ENCODE measurements at regions not wholly inside any gene's neighbourhood (a gene's known extent, or its start where the extent isn't known, plus 50 kb on each side); places are given as distances from the start of the nearest gene placed in this dataset.

GRCh38 chr7:26951407-26951950, 87.1 kb upstream of the SKAP2 start:
- no peaks in the 10 kb centered on the region for H3K9me3 ChIP-seq (replicated peaks; ENCODE audit: control insufficient read depth, insufficient read depth, low read depth, low read length)
- no peak overlapping the region for H3K4me2 ChIP-seq (ENCODE audit: insufficient read depth, low read length)
- H4K20me1 ChIP-seq (replicated peaks; ENCODE audit: control insufficient read depth, insufficient read depth, low read length) = no peaks in the 10 kb centered on the region
- FAIRE-seq (no peak), DNase-seq (ENCODE audit: extremely low read depth in 1 of 4, low spot score in 3 of 4) (no peak), ATAC-seq (no peak)
- H3K4me1 ChIP-seq (replicated peaks in 1 of 2; ENCODE audit: control insufficient read depth in 2 of 2, insufficient read depth in 2 of 2, low read length in 2 of 2) = no peaks in the 10 kb centered on the region
- H3K4me3 ChIP-seq = no peak overlapping the region
- peaks cover 0 to 3% of the 10 kb centered on the region in 2 experiments; a peak in 2 of 5 replicates for H3K27me3 ChIP-seq (ENCODE audit: control insufficient read depth in 2 of 2, insufficient read depth in 2 of 2, low read length in 2 of 2)
- in situ Hi-C loops (cut with MboI) (no loop called here), intact Hi-C loops (cut with micrococcal nuclease) (no loop called here)
- CTCF ChIA-PET (ENCODE audit: low intra/inter-chr PET ratio) = no interaction called here
- POLR2A ChIA-PET = no interaction called here
- H3K36me3 ChIP-seq (ENCODE audit: control insufficient read depth, insufficient read depth, low read length) = no peaks in the 10 kb centered on the region
- BruUV-seq (replicated peaks) = no TSS peak
- H3K9ac ChIP-seq (ENCODE audit: insufficient read depth in 1 of 2, low read depth in 2 of 2, low read length in 2 of 2) = no peak overlapping the region
- WGBS (ENCODE audit: insufficient coverage, low coverage, missing lambda C conversion rate) = 0% methylated on average over 4 of the region's 4 CpGs
- H3K79me2 ChIP-seq (ENCODE audit: control insufficient read depth, insufficient read depth, low read length) = no peaks in the 10 kb centered on the region
- no peaks in the 10 kb centered on the region for H3K9me1 ChIP-seq (ENCODE audit: control insufficient read depth, insufficient read depth, low read length)
- H2AFZ ChIP-seq (ENCODE audit: low read depth, low read length) = no peak overlapping the region
- H3K27ac ChIP-seq (ENCODE audit: extremely low read depth, low read depth, low read length) = no peak overlapping the region
- TF ChIP-seq ZNF740 (CRISPR knock-in tag; IDR thresholded peaks at IDR 0.05) (no peak), ZNF740 (tag; IDR thresholded peaks at IDR 0.05) (no peak), MAFG (tag; conservative IDR thresholded peaks at IDR 0.05) (no peak), NR1H2 (CRISPR knock-in tag; IDR thresholded peaks at IDR 0.05) (no peak), ZNF174 (CRISPR knock-in tag; IDR thresholded peaks at IDR 0.05) (no peak), KAT2B (IDR thresholded peaks at IDR 0.05; ENCODE audit: low read depth, low read length) (no peak), FUS (optimal IDR thresholded peaks at IDR 0.05; ENCODE audit: low read depth, low read length) (no peak), RB1 (IDR thresholded peaks at IDR 0.05; ENCODE audit: low read depth) (no peak), TBL1XR1 (IDR thresholded peaks at IDR 0.05; ENCODE audit: low read length in 2 of 2) (no peak), SP2 (IDR thresholded peaks at IDR 0.05; ENCODE audit: extremely low read depth, low read depth, low read length, poor library complexity, severe bottlenecking) (no peak), ZSCAN29 (IDR thresholded peaks at IDR 0.05) (no peak), RNF2 (IDR thresholded peaks at IDR 0.05) (no peak), ZKSCAN8 (CRISPR knock-in tag; IDR thresholded peaks at IDR 0.05) (no peak)
- TF ChIP-seq, protein P1, sequence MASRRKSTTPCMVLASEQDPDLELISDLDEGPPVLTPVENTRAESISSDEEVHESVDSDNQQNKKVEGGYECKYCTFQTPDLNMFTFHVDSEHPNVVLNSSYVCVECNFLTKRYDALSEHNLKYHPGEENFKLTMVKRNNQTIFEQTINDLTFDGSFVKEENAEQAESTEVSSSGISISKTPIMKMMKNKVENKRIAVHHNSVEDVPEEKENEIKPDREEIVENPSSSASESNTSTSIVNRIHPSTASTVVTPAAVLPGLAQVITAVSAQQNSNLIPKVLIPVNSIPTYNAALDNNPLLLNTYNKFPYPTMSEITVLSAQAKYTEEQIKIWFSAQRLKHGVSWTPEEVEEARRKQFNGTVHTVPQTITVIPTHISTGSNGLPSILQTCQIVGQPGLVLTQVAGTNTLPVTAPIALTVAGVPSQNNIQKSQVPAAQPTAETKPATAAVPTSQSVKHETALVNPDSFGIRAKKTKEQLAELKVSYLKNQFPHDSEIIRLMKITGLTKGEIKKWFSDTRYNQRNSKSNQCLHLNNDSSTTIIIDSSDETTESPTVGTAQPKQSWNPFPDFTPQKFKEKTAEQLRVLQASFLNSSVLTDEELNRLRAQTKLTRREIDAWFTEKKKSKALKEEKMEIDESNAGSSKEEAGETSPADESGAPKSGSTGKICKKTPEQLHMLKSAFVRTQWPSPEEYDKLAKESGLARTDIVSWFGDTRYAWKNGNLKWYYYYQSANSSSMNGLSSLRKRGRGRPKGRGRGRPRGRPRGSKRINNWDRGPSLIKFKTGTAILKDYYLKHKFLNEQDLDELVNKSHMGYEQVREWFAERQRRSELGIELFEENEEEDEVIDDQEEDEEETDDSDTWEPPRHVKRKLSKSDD (conservative IDR thresholded peaks at IDR 0.05; ENCODE audit: low read length) = no peak

Measured in K562 (cell line).